GM18498 (cell line): ENCODE measurements at regions not wholly inside any gene's neighbourhood (a gene's known extent, or its start where the extent isn't known, plus 50 kb on each side); places are given as distances from the start of the nearest gene placed in this dataset.
"Not testable (repeated sequence)": the region's sequence is repeated elsewhere in the genome, so short reads cannot be mapped to it uniquely, and the experiment has no call there.

Source experiments
- ATAC-seq: cut with Tn5 transposase; IDR thresholded peaks from one replicate; pipeline ENCODE4 v1.9.1; 2021; ENCODE audit warnings: mild to moderate bottlenecking, moderate library complexity; ENCODE audit not compliant: unreplicated experiment

GRCh38 chr3:104281713-104282112 is 1085.0 kb upstream of the ALCAM start:
- no peak for ATAC-seq

DNA sequence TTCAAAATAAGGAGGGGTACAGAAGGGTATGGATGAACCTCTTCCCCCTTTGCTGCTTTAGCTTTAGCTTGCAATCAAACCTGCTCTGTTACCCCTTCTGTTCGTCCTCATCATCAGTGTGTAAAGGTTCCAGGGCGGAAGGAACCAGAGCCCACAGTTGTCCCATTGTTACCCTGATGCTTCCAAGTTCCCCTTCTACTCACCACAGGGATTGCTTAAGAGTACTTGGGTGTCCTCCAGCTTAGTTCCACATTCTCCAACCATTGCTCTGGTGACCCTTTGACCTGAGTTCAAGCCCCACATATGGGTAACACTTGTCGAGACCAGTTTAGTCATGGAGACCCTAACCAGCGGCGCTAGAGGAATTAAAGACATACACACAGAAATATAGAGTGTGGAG is 1080.1 kb upstream of the ALCAM start:
- no peak for ATAC-seq

DNA sequence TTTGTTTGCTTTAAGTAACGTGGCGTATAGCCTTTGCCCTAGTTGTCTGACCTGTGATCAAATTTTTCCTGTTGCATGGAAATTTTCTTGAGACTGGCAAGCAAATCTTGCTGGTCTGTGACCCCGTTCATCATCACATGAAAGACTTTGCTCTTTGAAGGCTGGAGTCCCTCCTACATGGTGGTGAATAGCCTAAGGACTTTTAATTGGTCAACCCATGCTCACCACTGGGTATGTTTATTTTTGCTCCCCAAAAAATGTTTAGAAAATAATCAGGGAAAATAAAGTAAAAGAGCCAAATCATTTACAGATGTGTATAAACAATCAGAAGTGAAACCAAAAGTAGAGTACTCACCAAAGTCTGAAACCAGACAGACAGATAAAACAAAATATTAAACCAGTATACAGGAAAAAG is 1075.3 kb upstream of the ALCAM start:
- ATAC-seq, result peak; percentile 74

- ATAC-seq, result peak; percentile 27
These were observed 1074.8 kb upstream of the ALCAM start for GRCh38 chr3:104291878-104292277.

DNA sequence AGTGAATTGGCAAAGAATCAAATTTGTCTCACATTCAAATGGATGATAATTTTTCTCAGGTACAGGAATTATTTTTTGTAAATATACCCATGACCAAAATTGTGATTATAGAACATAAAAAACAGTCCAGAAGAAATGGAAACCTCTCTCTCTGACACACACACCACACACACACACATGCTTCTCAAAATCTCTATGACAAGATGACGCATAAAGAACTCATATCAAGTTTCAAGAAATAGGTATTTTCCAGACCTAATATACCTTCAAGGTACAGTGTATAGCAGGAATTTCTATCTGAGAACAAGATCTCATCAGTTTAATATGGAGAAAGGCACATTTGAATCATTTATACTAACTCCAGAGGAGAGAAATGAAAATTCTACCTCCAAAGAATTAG is 1069.1 kb upstream of the ALCAM start:
- no peak for ATAC-seq

DNA sequence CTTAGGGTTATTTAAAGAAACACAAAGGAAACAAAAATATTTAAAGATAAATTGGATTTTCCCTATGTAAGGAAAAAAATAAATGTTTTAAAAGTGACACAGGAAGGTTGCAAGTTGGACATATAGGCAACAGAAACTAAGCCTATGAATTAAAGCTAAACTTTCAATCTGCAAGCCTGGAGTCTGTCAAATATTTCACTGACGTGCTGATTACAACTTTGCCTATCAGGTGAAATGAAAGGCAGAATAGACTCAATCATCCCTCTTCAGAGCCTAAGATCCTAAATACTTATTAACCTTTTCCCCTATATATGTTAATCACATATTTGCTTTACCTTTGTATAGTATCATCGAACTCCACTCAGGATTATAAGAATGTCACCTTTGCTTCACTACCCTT is 1068.0 kb upstream of the ALCAM start:
- ATAC-seq, result no peak

GRCh38 chr3:104316118-104316517 is 1050.6 kb upstream of the ALCAM start:
- ATAC-seq, result no peak

GRCh38 chr3:104323226-104323625 is 1043.5 kb upstream of the ALCAM start:
- no peak for ATAC-seq

GRCh38 chr3:104347291-104347690 is 1019.4 kb upstream of the ALCAM start:
- no peak for ATAC-seq

DNA sequence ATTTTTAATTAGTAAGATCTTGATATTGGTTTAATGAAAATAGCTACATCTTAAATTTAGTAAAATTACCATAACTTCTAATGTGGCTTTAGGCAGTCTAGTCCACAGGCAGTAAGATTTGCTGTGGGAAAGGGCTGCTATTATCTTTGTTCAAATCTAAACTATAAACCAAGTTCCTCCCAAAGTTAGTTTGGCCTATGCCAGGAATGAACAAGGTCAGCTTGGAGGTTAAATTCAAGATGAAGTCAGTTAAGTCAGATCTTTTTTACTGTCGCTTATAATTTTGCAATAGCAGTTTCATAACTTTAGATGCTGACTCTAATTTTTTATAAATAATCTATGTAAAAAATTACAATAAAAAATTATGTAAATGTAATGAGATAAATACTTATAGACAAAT is 1016.9 kb upstream of the ALCAM start:
- no peak for ATAC-seq

GRCh38 chr3:104353951-104354350 is 1012.8 kb upstream of the ALCAM start:
- ATAC-seq, result no peak

DNA sequence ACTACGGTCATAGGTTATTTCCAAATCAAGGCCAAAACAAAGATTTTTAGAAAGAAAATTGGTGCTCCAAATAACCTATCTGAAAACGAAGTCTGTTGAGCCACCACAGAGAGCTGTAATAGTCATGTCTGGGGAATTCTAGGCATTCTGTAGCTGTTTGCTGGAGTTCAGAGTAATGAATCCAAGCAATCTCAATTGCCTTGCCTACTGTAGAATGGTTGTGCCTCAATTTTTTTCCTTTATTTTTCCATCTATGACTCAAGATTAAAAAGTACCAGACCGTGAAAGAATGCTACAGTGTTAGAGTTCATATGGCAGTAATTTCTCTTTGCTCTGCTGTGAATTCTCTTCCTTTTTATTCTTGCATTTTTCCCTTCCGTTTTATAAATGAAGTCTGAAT is 1007.2 kb upstream of the ALCAM start:
- no peak for ATAC-seq

DNA sequence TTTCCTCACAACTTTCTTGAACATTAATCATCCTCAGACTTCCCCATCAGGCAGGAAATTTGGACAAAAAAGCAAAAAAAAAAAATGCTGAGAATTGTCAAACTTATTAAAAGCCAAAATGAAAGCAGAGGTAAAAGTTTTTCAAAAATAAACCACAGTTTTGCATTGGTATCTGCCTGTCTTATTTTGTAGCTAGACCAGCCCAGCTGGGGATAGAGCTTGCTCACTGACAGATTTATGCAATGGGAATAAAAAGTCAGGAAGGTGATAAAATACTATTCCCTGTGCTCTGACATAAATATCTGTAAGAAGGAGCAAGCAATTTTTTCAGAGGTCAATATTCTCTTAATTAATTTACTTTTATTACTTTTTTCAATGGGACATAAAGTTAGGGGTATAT is 1006.7 kb upstream of the ALCAM start:
- no peak for ATAC-seq

- not testable (repeated sequence) for ATAC-seq
These were observed 1005.0 kb upstream of the ALCAM start for GRCh38 chr3:104361748-104362147.

DNA sequence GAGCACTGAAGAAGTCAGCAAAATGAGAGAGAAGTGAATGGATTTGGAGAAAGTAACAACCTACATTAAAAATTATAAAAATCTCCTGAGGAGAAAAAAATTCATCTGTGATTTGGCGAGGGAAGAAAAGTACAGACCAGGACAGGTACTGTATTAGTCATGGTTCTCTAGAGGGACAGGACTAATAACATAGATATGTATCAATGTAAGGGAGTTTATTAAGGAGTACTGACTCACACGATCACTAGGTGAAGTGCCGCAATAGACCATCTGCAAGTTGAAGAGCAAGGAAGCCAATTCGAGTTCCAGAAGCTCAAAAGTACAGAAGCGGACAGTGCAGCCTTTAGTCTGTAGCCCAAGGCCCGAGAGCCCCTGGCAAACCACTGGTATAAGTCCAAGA is 1004.4 kb upstream of the ALCAM start:
- no peak for ATAC-seq

- ATAC-seq, result no peak
These were observed 999.7 kb upstream of the ALCAM start for GRCh38 chr3:104367000-104367399.

DNA sequence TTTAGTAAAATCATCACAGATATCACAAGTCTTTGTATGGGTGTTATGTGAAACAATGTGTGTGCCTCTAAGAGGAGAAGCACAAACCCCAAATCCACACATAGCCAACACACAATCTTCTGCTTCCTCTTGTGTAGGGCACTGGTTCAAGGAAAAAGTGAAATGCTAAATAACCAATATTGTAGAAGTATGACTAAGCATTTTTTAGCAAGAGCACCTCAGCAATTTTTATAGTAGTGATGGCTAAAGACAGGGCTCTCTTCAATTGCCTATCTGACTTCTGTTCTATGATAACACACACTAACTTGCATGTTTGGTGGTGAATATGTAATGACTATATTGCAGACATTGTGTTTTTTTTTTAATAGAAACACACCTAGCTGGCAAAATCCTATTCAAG is 997.9 kb upstream of the ALCAM start:
- ATAC-seq, result no peak

DNA sequence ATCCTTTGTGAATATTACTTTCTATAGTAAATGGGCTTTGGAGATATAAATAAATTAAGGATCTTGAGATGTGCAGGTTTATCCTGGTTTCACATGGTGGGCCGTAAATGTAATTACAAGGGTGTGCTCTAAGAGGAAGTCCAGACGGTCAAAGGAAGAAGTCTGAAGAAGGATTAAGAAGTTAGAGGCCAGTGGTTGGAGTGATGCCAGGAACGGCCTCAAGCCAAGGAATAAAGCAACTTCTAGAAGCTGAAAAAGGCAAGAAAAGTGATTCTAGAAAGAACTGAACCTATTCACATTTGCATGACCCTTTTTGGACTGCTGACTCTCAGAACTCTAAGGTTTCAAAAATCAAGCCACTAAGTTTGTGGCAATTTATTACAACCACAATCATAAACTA is 981.3 kb upstream of the ALCAM start:
- ATAC-seq, result no peak

- ATAC-seq, result no peak
These were observed 978.1 kb upstream of the ALCAM start for GRCh38 chr3:104388619-104389018.

DNA sequence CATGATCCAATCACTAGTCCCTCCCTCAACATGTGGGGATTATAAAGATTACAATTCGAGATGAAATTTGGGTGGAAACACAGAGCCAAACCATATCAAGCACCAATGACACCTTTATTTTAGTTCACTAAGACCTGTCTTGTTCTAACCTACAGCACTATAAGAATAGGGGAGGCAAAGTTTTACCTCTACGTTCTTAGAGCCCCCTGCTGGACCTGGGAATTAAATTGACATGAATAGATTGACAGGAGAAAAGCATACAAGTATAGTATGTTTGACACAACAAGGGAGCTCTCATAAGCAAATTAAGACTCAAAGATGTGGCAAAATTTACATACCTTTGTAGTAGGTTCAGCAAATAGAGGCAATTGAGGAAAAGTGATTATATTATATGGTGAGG is 974.4 kb upstream of the ALCAM start:
- no peak for ATAC-seq

DNA sequence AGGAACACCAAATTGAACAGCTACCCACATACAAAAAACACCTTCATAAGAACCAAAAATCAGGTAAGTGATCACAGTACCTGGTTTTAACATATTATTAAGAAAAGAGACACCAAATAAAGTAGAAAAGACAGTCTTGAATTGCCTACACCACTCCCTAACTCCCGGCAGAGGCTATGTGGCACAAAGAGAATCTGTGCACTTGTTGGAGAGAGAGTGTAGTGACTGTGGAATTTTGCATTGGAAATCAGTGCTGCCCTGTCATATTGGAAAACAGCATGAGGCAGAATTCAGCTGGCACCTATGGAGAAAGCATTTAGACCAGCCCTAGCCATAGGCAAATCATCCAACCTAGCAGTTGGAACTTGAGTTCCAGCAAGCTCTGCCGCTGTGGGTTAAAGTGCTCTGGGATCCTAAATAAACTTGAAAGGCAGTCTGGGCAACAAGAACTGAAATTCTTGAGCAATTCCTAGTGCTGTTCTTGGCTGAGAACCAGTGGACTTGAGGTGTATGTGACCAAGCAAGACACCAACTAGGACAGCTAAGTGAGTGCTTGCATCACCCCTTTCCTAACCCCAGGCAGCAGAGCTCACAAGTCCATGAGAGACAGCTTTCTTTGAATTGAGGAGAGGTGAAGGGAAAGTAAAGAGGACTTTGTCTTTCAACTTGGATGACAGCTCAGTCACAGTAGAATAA is 969.6 kb upstream of the ALCAM start:
- ATAC-seq, result no peak

DNA sequence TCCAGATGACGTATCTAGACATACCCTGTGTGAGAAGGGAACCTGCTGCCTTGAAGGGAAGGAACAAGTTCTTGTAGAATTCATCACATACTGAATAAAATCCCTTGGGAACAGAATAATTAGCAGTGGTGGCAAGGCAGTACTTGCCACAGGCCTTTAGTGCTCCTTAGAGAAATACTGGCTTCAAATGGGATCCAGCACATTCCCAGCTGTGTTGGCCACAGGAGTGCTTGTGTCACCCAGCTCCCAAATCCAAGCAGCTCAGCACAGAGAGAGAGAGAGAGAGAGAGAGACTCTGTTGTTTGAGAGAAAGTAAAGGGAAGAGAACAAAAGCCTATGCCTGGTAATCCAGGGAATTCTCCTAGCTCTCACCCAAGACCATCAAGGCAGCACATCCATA is 969.0 kb upstream of the ALCAM start:
- ATAC-seq, result no peak

DNA sequence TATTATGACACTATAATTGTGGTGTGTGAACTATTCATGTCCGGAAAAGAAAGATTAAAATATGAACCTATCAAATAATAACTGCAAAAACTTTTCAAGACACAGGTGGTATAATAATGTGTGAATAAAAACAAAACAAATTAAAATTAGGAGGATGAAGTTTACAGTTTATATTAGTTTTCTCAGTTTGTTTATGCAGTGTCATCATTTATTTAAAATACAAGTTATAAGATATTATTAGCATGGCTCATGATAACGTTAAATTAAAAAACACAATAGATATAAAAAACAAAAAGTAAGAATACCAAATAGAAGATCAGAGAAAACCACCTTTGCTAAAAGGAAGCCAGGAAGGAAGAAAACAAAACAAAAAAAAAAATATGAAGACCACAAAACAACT is 963.8 kb upstream of the ALCAM start:
- no peak for ATAC-seq
